ENCODE measurements at regions not wholly inside any gene's neighbourhood (a gene's known extent, or its start where the extent isn't known, plus 50 kb on each side); places are given as distances from the start of the nearest gene placed in this dataset.

DNA sequence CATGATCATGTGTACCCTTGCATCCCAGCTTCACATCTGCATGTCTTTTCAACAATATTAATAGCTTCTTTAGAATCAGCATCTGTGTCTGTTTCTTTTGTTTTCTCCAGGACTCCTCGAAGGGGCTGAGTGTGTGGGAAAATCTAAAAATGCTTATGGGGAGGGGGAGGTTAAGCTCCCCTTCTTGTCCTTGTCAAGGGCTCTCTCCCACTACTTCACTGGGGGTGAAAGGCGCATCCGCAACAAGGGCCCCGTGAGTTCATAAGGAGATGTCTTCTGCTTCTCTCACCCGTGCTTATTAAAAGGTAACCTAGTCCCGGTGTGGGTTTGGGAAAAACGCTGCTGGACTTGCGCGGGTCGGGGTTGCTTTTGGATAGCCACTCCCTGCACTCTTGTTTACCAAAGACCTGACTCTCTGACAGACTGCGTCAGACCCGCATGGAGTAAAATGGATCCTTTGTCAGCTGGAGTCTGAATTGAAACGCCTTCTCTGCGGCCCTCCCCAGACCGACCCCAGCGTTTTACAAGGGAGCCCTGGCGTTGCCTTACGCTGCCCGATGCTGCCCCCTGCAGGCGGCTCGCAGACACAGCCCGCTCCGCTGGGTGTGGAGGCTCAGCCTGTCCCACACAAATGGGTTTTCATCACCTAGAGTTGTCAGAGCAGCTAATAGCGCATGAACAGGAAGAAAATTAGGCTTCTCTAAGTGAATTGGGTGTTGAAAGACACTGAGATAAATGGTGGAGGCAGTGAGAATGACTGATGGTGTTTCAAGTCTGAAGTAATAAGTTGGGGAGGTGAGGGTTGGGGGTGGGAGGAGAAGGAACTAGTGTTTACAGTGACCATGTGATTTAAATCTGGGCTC, 53.8 kb downstream of the IER5 start:
- DNase-seq: peak; percentile 77
- no peak overlapping the region for H3K27ac ChIP-seq
- peak; percentile 75 for TF ChIP-seq CTCF (IDR thresholded peaks at IDR 0.05; ENCODE audit: low read depth, low read length)
- no peak overlapping the region for H3K4me3 ChIP-seq (ENCODE audit: low read depth, low read length)
- no peaks in the 10 kb centered on the region for H3K27me3 ChIP-seq (ENCODE audit: insufficient read depth, low read depth, severe bottlenecking)
- H3K36me3 ChIP-seq: no peaks in the 10 kb centered on the region
- no peaks in the 10 kb centered on the region for H3K9me3 ChIP-seq (ENCODE audit: severe bottlenecking)

DNA sequence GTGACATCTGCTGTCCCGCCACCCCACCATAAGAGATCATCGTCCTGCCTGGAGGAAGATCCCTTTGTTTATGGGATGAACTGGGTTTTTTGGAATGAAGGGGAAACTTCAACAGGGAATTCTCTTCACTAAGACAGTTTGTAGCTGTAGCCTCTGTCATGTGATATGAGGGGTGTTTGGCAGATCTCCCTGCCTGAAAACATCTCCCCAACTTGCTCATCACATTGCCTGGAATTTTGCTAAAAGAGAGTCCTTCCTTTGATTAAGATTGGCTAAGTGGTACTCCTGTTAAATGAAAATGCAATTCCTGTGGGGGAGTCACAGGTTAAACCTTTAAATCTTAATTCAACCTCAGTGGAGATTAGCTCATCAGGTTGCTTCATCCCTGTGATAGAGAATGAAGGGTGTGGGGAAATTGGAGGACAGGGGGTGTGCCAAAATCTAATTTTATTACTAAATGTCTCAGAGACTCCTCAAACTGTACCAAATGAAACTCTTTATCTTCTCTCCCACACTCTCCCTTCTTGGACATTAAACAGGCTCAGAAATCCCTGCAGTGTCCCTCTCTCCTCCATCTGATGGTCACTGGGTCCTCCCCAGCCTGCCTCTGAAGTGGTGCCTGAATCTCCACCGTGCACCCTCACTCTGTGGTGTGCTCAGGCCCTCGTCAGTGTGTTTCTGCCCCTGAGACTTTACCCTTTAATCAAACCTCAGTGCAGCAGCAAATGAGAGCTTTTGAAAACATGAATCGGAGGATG, 54.8 kb downstream of the IER5 start:
- H3K27ac ChIP-seq: no peak overlapping the region
- no peaks in the 10 kb centered on the region for H3K27me3 ChIP-seq (ENCODE audit: insufficient read depth, low read depth, severe bottlenecking)
- DNase-seq: no peak
- TF ChIP-seq CTCF (IDR thresholded peaks at IDR 0.05; ENCODE audit: low read depth, low read length): no peak
- H3K9me3 ChIP-seq (ENCODE audit: severe bottlenecking): no peaks in the 10 kb centered on the region
- no peaks in the 10 kb centered on the region for H3K36me3 ChIP-seq
- H3K4me3 ChIP-seq (ENCODE audit: low read depth, low read length): no peak overlapping the region

GRCh38 chr1:181144238-181144637, 55.7 kb downstream of the IER5 start:
- Histone ChIP-seq H3K27me3 (ENCODE audit: insufficient read depth, low read depth, severe bottlenecking) (no peaks in the 10 kb centered on the region), H3K36me3 (no peaks in the 10 kb centered on the region), H3K4me3 (ENCODE audit: low read depth, low read length) (no peak overlapping the region), H3K9me3 (ENCODE audit: severe bottlenecking) (no peaks in the 10 kb centered on the region), H3K27ac (no peak overlapping the region)
- no peak for TF ChIP-seq CTCF (IDR thresholded peaks at IDR 0.05; ENCODE audit: low read depth, low read length)
- no peak for DNase-seq

GRCh38 chr1:181148636-181149035, 60.1 kb downstream of the IER5 start:
- DNase-seq: no peak
- H3K27me3 ChIP-seq (ENCODE audit: insufficient read depth, low read depth, severe bottlenecking): no peaks in the 10 kb centered on the region

More at GRCh38 chr1:181148636-181149035, 60.1 kb downstream of the IER5 start:
- H3K4me3 ChIP-seq (ENCODE audit: low read depth, low read length): no peak overlapping the region
- H3K27ac ChIP-seq: no peak overlapping the region
- no peaks in the 10 kb centered on the region for H3K9me3 ChIP-seq (ENCODE audit: severe bottlenecking)
- no peaks in the 10 kb centered on the region for H3K36me3 ChIP-seq
- TF ChIP-seq CTCF (IDR thresholded peaks at IDR 0.05; ENCODE audit: low read depth, low read length): no peak
